OCI-LY1 (cell line): ENCODE measurements at regions not wholly inside any gene's neighbourhood (a gene's known extent, or its start where the extent isn't known, plus 50 kb on each side); places are given as distances from the start of the nearest gene placed in this dataset.
"Not testable (repeated sequence)": the region's sequence is repeated elsewhere in the genome, so short reads cannot be mapped to it uniquely, and the experiment has no call there.

Experiments
- H2AFZ ChIP-seq: fragments of 200-600 bp; sonication (generic), shearing (Covaris generic); 2 replicates; pipeline ENCODE4 v1.6.0; 2014; ENCODE audit warnings: antibody characterized with exemption, mild to moderate bottlenecking, low read length
- H3F3A ChIP-seq: fragments of 200-600 bp; sonication (generic), shearing (Covaris generic); 2 replicates; pipeline ENCODE4 v1.6.0; 2014; ENCODE audit warnings: mild to moderate bottlenecking, antibody characterized with exemption, low read length, moderate library complexity; ENCODE audit not compliant: insufficient read depth
- H3K27ac ChIP-seq: fragments of 200-600 bp; sonication (generic); 2 replicates; pipeline ENCODE4 v1.5.1; 2014; ENCODE audit warnings: low read length, mixed run types, mild to moderate bottlenecking, low read depth; ENCODE audit not compliant: poor library complexity, severe bottlenecking
- H3K27me3 ChIP-seq: fragments of 200-600 bp; sonication (generic); 2 replicates; pipeline ENCODE4 v1.6.0; 2014; ENCODE audit warnings: antibody characterized with exemption, mild to moderate bottlenecking, low read length, moderate library complexity; ENCODE audit not compliant: insufficient read depth
- H3K36me3 ChIP-seq: fragments of 200-600 bp; sonication (generic); 2 replicates; pipeline ENCODE4 v1.6.1; 2014; ENCODE audit warnings: mild to moderate bottlenecking, antibody characterized with exemption, low read length, moderate library complexity, mixed read lengths; ENCODE audit not compliant: insufficient read depth
- H3K4me1 ChIP-seq: fragments of 200-600 bp; sonication (generic); 2 replicates; pipeline ENCODE4 v1.5.1; 2014; ENCODE audit warnings: mild to moderate bottlenecking, low read length, moderate library complexity; ENCODE audit not compliant: insufficient read depth, severe bottlenecking
- H3K4me2 ChIP-seq: fragments of 200-600 bp; sonication (generic), shearing (Covaris generic); 2 replicates; pipeline ENCODE4 v1.6.1; 2014; ENCODE audit warnings: low read length
- H3K4me3 ChIP-seq: fragments of 200-600 bp; sonication (generic); 2 replicates; pipeline ENCODE4 v1.5.1; 2014; ENCODE audit warnings: low read length, low read depth, mild to moderate bottlenecking, mixed read lengths; ENCODE audit not compliant: poor library complexity, severe bottlenecking
- H3K79me2 ChIP-seq: fragments of 200-600 bp; shearing (Covaris generic); 2 replicates; pipeline ENCODE4 v1.6.1; 2016; ENCODE audit warnings: mixed run types, low read length, mixed read lengths; ENCODE audit not compliant: insufficient read depth
- H3K9ac ChIP-seq: fragments of 200-600 bp; sonication (generic), shearing (Covaris generic); 2 replicates; pipeline ENCODE4 v1.6.1; 2014; ENCODE audit warnings: mild to moderate bottlenecking, low read length, mixed read lengths
- H3K9me2 ChIP-seq: fragments of 200-600 bp; sonication (generic), shearing (Covaris generic); 2 replicates; pipeline ENCODE4 v1.6.1; 2014; ENCODE audit warnings: low read depth, mild to moderate bottlenecking, low read length, mixed read lengths
- H3K9me3 ChIP-seq: fragments of 200-600 bp; shearing (Covaris generic); 2 replicates; pipeline ENCODE4 v1.6.1; 2014; ENCODE audit warnings: low read length, mixed read lengths
- H4K20me1 ChIP-seq: fragments of 200-600 bp; sonication (generic), shearing (Covaris generic); 2 replicates; pipeline ENCODE4 v1.6.0; 2016; ENCODE audit warnings: mild to moderate bottlenecking, low read length; ENCODE audit not compliant: insufficient read depth
- EZH2 ChIP-seq: fragments of 200-600 bp; sonication (generic), shearing (Covaris generic); IDR thresholded peaks from 2 replicates; pipeline ENCODE4 v1.8.0; 2017; ENCODE audit warnings: borderline replicate concordance, mixed run types, mild to moderate bottlenecking, antibody characterized with exemption, low read length, moderate library complexity, mixed read lengths
- TF ChIP-seq, protein P1 (sequence below): fragments of 200-600 bp; sonication (generic), shearing (Covaris generic); IDR thresholded peaks from 2 replicates; pipeline ENCODE4 v1.5.1; 2017; ENCODE audit warnings: mild to moderate bottlenecking, antibody characterized with exemption, low read length, moderate library complexity, mixed read lengths

DNA sequence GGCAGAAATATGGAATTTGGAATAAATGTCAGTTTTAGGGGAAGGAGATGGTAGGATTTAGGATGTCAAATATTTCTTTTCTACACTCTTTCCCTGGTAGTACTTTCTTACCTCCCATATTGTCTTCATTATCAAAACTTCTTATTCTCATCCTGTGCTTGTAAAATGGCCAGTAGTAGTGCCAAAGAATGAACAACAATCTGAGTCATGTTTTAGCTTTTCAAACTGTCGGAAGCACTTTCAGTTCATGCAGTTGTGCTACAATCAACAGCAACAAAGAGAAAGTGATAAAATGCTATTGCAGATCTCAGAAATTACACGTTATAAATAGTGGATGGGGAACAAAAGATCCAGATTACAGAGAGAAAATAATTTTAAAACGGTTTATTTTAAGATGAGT lies 193.7 kb upstream of the RXFP2 start:
- H3K9me3 ChIP-seq = no peaks in the 10 kb centered on the region
- H3K4me2 ChIP-seq = no peak overlapping the region
- H3K4me1 ChIP-seq = no peaks in the 10 kb centered on the region
- no peaks in the 10 kb centered on the region for H3F3A ChIP-seq
- no peaks in the 10 kb centered on the region for H3K36me3 ChIP-seq
- H4K20me1 ChIP-seq = no peaks in the 10 kb centered on the region; the same call in 1 of the 2 replicates
- TF ChIP-seq, protein P1, sequence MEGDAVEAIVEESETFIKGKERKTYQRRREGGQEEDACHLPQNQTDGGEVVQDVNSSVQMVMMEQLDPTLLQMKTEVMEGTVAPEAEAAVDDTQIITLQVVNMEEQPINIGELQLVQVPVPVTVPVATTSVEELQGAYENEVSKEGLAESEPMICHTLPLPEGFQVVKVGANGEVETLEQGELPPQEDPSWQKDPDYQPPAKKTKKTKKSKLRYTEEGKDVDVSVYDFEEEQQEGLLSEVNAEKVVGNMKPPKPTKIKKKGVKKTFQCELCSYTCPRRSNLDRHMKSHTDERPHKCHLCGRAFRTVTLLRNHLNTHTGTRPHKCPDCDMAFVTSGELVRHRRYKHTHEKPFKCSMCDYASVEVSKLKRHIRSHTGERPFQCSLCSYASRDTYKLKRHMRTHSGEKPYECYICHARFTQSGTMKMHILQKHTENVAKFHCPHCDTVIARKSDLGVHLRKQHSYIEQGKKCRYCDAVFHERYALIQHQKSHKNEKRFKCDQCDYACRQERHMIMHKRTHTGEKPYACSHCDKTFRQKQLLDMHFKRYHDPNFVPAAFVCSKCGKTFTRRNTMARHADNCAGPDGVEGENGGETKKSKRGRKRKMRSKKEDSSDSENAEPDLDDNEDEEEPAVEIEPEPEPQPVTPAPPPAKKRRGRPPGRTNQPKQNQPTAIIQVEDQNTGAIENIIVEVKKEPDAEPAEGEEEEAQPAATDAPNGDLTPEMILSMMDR = no peak
- TF ChIP-seq EZH2 = no peak
- no peaks in the 10 kb centered on the region for H3K27me3 ChIP-seq
- H3K4me3 ChIP-seq = no peak overlapping the region
- no peak overlapping the region for H3K9ac ChIP-seq
- no peak overlapping the region for H2AFZ ChIP-seq
- H3K79me2 ChIP-seq = no peaks in the 10 kb centered on the region
- no peaks in the 10 kb centered on the region for H3K9me2 ChIP-seq
- H3K27ac ChIP-seq = no peak overlapping the region

DNA sequence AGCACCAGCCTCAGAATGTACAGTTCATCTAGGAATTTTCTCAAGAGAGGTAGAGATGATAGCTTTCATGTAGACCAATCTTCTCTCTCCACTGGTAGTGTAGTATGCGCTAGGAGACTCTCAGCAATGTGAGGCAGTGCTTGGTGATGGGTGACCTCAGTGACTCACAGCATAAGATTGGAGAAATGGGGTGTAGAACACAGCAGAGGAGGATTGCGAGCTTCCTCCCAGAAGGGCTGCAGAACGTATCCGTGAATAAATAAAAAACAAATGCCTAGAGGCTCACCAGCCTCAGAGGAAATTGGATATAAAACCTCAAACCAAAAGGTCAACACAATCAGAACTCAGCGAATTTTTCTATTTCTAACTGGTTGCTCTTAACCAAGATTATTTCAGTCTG lies 182.9 kb upstream of the RXFP2 start:
- TF ChIP-seq, protein P1 = no peak
- TF ChIP-seq EZH2 = no peak
- Histone ChIP-seq H3K4me2 (no peak overlapping the region), H3K27me3 (no peaks in the 10 kb centered on the region), H3F3A (no peaks in the 10 kb centered on the region), H4K20me1 (no peaks in the 10 kb centered on the region), H3K79me2 (no peaks in the 10 kb centered on the region), H3K4me1 (no peaks in the 10 kb centered on the region), H3K27ac (no peak overlapping the region), H3K9ac (no peak overlapping the region), H3K4me3 (no peak overlapping the region), H3K9me3 (no peaks in the 10 kb centered on the region), H3K9me2 (no peaks in the 10 kb centered on the region), H2AFZ (no peak overlapping the region), H3K36me3 (no peaks in the 10 kb centered on the region)

DNA sequence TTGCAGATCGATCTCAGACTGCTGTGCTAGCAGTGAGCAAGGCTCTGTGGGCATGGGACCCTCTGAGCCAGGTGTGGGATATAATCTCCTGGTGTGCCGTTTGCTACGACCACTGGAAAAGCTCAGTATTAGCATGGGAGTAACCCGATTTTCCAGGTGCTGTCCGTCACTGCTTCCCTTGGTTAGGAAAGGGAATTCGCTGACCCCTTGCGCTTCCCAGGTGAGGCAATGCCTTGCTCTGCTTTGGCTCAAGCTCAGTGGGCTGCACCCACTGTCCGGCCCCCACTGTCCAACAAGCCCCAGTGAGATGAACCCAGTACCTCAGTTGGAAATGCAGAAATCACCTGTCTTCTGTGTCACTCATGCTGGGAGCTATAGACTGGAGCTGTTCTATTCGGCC lies 155.1 kb upstream of the RXFP2 start:
- not testable (repeated sequence) for H3K9ac ChIP-seq

DNA sequence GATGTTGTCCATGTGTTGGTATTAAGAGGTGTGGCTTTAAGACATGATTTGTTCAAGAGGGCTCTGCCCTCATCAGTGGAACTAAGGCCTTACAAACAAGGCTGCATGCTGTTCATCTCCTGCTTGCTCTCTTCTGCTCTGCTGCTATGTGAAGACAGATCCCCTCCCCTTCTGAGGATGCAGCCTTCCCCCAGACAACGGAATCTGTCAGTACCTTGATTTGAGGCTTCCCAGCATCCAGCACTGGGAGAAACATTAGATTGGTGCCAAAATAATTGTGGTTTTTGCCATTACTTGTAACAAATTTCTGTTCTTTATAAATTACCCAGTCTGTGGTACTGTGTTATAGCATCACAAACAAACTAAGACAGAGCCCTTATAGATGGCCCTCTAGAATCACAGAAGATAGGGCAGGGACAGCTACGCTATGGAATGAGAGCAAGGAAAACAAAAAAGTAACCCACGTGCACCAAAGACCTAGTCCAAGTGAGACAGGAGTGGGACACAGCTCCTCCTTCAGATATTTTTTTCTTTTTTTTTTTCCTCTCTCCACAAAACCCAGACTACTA lies 151.5 kb upstream of the RXFP2 start:
- Histone ChIP-seq H3K27ac (no peak overlapping the region), H2AFZ (no peak overlapping the region), H3K27me3 (no peaks in the 10 kb centered on the region), H3K4me2 (no peak overlapping the region), H3K79me2 (no peaks in the 10 kb centered on the region), H3K36me3 (no peaks in the 10 kb centered on the region), H3K9me3 (no peaks in the 10 kb centered on the region), H3K4me1 (no peaks in the 10 kb centered on the region), H3K9me2 (no peaks in the 10 kb centered on the region), H3K4me3 (no peak overlapping the region), H4K20me1 (no peaks in the 10 kb centered on the region), H3K9ac (no peak overlapping the region), H3F3A (no peaks in the 10 kb centered on the region)
- TF ChIP-seq, protein P1 = no peak
- TF ChIP-seq EZH2 = no peak

More for the DNA sequence above, 155.1 kb upstream of the RXFP2 start:
- H4K20me1 ChIP-seq, H3K9me2 ChIP-seq, H2AFZ ChIP-seq, H3K9me3 ChIP-seq, H3K4me2 ChIP-seq, H3K36me3 ChIP-seq, H3F3A ChIP-seq, H3K27ac ChIP-seq, H3K4me1 ChIP-seq, H3K27me3 ChIP-seq, H3K79me2 ChIP-seq, H3K4me3 ChIP-seq: not testable (repeated sequence)
